PFSK-1 (cell line): ENCODE measurements at regions not wholly inside any gene's neighbourhood (a gene's known extent, or its start where the extent isn't known, plus 50 kb on each side); places are given as distances from the start of the nearest gene placed in this dataset.

Source experiments
- FOXP2 ChIP-seq: optimal IDR thresholded peaks from 2 replicates; pipeline ENCODE3; 2011; ENCODE audit warnings: borderline replicate concordance, control low read depth, inconsistent platforms; ENCODE audit not compliant: insufficient read depth; ENCODE audit errors: extremely low read length, extremely low read depth
- POLR2AphosphoS5 ChIP-seq: IDR thresholded peaks from 2 replicates; pipeline ENCODE4 v1.6.1; 2012; ENCODE audit warnings: low read depth, mild to moderate bottlenecking, control low read depth, low read length, moderate library complexity
- REST ChIP-seq, 2 experiments: IDR thresholded peaks; 2 replicates each; pipeline versions ENCODE4 v1.6.1 to v1.8.0; 2011 to 2012; ENCODE audit warnings: low read depth in 2 of 2, low read length in 2 of 2, control low read depth in 1 of 2, inconsistent platforms in 1 of 2, mild to moderate bottlenecking in 1 of 2, moderate library complexity in 1 of 2; ENCODE audit not compliant: insufficient read depth in 1 of 2
- SIN3A ChIP-seq: IDR thresholded peaks from 2 replicates; pipeline ENCODE4 v1.6.1; 2012; ENCODE audit warnings: mild to moderate bottlenecking, low read length, moderate library complexity, borderline replicate concordance; ENCODE audit not compliant: insufficient read depth
- TAF1 ChIP-seq: IDR thresholded peaks from 2 replicates; pipeline ENCODE4 v1.6.1; 2012; ENCODE audit warnings: low read length, control low read depth, borderline replicate concordance; ENCODE audit not compliant: insufficient read depth

DNA sequence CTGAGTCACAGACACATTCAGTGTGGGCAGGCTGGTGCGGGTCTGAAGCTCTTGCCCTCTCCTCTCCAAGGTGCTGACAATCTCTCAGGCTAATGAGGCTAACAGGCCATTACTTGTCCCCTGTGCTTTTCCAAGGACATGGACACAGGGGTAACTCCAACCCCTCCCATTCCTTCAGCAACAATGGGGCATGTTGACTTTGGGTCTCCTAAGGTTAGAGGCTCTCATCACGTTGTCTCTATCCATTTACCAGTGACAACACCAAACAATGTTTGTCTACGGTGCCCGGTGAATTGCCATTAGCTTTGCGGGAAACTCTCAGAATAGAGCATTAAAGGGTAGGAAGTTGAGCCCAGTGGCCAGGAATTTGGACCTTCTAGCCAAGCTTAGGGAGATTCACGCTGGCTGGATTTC, 101.6 kb upstream of the TNS3 start:
- TF ChIP-seq FOXP2 (no peak), TAF1 (no peak), SIN3A (no peak), POLR2AphosphoS5 (no peak), REST (IDR thresholded peaks at IDR 0.05; ENCODE audit: insufficient read depth in 1 of 2, low read depth in 2 of 2, low read length in 2 of 2) (peak in 1 of 2 experiments; percentile 70; a peak in 2 of 4 replicates)

GRCh38 chr7:47682874-47683273, 101.0 kb upstream of the TNS3 start:
- TF ChIP-seq TAF1 = no peak
- no peak for TF ChIP-seq POLR2AphosphoS5
- TF ChIP-seq SIN3A = no peak
- no peak for TF ChIP-seq FOXP2
- TF ChIP-seq REST (IDR thresholded peaks at IDR 0.05; ENCODE audit: insufficient read depth in 1 of 2, low read depth in 2 of 2, low read length in 2 of 2) = no peak

GRCh38 chr7:47681249-47681810, 99.4 kb upstream of the TNS3 start:
- TF ChIP-seq FOXP2 (no peak), POLR2AphosphoS5 (no peak), REST (IDR thresholded peaks at IDR 0.05; ENCODE audit: insufficient read depth in 1 of 2, low read depth in 2 of 2, low read length in 2 of 2) (no peak), TAF1 (no peak), SIN3A (no peak)

DNA sequence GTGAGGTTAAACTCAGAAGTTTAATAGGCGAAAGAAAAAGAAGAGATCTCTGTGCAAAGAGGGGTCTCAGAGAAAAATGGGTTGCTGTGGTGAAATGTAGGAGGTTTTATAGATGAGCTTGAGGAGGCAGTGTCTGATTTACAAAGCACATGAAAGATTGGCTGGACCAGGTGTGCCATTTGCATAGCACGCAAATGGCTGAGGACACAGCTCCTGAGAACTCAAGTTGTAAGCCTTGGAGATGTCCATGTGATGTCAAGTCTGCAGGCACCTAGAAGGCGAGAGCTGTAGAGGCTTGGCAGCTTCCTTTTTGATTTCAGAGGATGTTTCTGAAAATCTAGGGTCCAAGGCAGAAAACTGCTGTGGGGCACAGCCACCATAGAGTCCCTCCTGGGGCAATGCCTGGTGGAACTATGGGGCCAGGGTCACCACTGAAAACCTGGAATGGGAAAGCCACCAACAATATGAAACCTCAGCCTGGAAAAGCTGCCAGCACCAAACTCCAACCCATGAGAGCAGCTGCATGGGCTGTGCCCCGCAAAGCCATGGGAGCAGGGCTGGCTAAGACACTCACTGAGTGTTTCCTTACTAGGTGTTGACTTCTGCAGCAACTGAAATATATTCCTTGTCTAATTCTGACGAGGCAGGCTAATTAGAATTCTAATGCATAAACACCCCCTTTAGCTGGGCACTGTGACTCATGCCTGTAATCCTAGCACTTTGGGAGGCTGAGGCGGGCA, 96.9 kb upstream of the TNS3 start:
- no peak for TF ChIP-seq TAF1
- no peak for TF ChIP-seq REST (IDR thresholded peaks at IDR 0.05; ENCODE audit: insufficient read depth in 1 of 2, low read depth in 2 of 2, low read length in 2 of 2)
- no peak for TF ChIP-seq FOXP2
- TF ChIP-seq POLR2AphosphoS5 = no peak
- no peak for TF ChIP-seq SIN3A

DNA sequence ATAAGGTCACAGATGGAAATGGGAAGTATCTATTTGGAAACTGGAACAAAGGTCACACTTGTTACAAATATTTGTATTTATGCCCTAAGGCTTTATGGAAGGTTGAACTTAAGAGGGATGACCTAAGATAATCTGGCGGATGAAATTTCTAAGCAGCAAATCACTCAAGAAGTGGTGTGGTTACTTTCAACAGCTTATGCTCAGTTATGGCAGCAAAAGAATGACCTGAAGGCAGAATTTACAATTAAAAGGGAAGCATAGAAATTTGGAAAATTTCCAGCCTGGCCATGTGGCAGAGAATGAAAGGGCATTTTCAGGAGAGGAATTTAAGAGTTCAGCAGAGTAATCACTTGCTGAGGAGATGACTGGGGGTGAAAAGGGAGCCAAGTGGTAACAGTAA, 95.8 kb upstream of the TNS3 start:
- TF ChIP-seq REST (IDR thresholded peaks at IDR 0.05; ENCODE audit: insufficient read depth in 1 of 2, low read depth in 2 of 2, low read length in 2 of 2) (no peak), TAF1 (no peak), SIN3A (no peak), POLR2AphosphoS5 (no peak), FOXP2 (no peak)
